Umbilical cord (tissue), 1 donor: ENCODE measurements at regions not wholly inside any gene's neighbourhood (a gene's known extent, or its start where the extent isn't known, plus 50 kb on each side); places are given as distances from the start of the nearest gene placed in this dataset.

ENCODE experiments used
- DNase-seq: peaks from one replicate; pipeline ENCODE4 v3.0.0-alpha.2; 2015; ENCODE audit warnings: low spot score

DNA sequence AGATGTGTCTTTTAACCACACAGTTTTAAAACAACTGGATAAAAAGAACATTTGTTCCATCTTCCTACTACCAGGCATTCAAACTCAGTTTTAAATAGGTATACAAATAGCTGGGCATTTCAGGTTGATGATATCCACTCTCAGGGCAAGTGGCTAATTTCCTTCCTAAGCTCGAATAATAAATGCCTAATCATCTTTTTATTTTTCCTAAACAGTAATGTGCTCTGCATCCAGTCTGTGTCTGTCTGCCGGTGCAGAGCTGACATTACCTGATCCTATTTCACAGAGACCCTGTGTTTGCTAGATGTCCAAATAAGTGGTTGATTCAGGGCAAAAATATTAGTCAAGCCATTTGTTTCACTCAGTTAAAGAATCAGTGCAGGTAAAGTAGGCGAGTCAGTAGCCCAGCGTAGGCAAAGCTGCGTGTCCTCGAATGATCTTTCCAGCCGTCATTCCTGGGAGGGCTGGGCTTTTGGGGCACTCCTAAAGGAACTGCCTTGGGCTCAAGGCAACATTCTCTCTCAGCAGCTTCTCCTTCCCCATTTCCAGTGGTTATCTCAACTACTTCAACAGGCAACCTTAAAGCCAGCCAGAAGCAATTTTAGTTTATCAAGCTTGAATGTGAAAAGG, 74.2 kb upstream of the BMP2 start:
- DNase-seq, result no peak

DNA sequence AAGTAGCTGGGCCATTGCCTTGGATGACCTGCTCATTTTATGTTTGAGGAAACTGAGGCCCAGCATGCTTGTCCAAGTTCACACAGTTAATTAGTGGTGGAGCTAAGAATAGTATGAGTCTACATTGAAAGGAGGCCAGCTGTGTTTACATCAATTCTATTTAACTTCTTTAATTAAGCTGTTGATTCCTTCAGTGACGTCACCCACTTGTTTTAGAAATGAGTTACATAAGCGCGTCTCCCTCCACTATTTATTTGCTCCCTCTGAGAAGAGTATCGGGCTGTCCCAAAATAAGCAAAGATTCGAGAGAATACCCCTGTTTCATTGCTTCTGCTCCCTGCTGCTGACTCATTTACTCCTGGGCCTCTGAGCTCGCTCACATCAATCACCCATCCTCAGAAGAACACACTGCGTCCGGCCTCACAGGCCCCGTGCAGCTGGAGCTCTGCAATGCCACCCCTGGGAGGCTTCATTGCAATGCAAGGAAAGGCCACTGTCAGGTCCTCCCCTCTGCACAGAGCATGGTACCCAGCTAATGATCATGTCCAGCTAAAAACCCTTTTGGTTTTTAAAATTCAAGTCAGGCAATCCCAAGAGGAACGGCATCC, 74.8 kb upstream of the BMP2 start:
- DNase-seq, result peak; percentile 40

DNA sequence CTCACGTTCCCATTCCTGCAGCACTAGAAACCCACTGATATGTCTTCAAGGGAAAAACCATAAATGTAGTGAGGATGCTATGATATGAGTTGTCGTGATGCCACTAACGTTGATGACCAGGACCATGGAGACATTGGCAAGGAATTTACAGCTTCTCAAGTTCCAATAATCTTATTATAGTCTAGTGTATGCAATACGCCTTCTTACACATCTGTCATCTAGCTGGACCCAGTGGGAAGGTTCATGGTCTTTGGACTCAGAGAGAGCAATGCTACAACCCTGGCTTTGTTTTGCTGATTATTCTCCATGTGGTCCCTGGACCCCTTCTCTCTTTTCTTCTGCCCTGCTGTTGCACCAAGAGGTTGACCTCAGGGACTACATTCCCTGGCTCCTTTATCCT, 76.0 kb upstream of the BMP2 start:
- DNase-seq, result no peak

DNA sequence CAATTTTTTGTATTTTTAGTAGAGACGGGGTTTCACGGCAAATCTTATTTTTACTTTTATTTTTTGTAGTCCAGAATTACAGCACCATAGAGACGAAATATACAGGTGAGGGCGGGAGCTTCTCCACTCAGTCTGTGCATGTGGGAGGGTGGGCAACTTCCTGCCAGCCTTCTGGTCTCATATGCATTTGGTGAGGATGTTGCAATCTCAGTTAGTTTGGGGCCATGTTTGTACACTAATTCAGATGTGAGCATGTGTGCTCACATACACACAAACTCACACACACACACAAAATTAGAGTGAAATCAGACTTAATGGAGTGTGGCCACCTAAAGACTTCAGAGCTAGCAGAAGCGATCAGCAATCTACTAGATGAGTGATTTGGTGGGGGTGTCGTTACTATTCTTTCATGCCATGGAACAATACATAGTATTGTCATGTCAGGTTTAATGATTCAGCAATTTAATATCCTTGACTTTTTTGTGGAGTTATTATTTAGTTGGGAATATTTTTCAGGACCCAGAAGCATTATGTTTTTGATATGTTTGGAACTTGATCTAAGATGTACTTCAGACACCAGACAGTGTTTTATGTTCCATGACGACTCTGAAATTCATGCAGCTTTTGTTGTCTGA, 78.0 kb upstream of the BMP2 start:
- DNase-seq, result no peak

DNA sequence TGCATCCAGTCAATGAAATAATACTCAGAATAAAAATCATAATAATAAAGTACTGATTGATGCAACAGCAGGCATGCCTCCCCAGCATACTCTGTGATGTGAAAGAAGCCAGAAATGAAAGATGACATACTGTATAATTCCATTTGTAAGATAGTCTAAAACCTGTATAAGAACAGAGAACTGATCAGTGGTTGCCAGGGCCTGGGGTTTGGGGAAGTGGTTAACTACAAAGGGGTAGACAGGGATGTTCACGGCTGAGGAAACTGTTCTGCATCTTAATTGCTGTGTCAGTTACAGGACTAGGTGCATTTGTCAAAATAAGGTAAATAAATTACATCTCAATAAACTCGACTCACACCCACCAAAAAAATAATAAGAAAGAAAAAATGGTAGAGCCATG, 81.3 kb upstream of the BMP2 start:
- DNase-seq, result no peak

DNA sequence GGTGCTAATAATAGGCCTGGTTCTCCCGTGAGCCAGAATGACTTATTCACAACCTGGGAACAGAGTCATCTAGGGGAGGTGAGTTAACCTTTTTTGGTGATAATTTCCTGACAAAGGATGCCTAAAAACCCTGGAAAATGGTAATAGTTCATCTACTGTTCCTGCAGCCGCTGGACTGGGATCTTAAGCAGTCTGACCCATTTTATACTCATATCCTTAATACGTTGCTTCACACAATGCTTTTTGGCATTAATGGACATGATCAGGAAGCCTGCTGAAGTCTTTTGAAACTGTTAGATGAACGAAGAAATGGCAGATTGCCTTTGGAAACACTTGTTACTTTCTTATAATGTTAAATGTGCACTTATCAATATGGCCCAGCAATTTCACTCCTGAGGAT, 81.9 kb upstream of the BMP2 start:
- no peak for DNase-seq

DNA sequence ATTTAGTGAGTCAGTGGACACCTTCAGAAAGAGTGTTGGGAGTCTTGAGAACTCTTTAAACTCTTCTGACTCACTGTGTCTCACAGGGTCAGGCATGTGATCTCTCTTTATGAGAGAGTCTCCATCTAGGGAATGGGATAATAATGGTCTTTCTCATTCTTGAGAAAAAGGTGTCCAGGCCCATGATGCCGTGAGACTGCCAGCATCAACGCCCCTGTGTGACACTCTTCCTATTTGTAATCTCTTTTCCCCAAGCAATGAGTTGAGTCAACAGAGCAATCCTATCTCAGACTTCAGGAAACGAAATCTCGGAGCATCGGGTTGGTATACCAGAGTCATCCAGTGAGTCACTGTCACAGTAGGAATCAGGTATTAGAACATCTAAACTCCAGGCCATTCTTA, 82.3 kb upstream of the BMP2 start:
- no peak for DNase-seq

DNA sequence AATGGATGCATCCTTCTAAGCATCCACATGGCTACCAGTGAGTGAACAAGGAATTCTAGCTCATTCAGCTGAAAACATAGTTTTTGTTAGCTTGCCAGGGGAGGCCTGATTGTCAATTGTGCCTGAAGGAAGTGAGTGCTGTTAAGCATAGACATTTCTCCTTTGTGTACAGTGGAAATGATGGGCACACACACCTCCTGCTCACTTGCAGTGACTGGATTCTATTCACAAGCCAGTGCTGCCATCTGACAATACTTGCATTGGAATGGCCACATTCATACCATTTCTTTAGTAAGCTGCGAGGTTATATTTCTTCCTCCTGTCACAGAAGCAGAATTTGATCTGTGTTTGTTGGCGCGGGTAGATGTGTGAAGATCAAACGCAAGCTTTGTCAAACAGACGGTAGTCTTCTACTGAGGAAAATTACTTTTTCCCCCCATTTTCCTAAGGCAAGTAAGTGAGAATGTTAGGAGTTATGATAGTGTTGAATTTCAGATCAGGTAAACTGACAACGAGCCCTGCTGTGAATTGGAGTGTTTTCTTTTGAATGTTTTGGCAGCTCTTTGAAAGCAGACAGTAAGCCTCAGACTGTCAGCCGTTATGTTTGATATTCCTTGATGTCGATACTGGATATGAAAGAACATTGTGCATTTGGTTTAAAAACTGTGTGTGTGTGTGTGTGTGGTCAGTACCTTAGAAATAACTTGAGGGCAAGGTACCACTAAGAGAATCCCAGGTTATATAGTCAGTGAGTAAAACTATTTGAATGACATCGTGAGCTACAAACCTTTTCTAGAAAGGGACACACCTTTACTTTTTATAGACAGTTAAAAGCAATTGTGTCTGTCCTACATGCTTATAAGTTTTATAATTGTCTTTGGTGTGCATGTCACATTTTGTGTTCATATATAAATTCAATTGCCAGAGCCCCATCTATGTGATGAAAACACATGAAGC, 84.2 kb upstream of the BMP2 start:
- DNase-seq, result no peak

DNA sequence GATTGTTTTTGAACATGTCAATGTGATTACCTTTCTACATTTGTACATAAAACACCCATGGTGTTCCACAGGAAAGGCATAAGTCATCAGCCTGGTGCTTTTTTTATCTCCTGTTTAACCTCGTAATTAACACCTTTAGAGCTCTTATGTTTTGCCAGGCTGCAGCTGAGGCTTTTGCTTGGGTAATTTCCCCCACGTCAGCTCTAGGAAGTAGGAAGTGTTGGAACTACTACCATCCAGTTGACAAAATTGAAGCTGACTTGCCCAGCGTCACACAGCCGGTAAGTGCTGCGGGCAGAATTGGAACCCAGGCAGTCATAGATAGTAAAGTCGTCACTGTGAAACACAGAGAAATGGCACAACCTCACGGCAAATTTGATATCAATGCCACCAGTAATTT, 86.6 kb upstream of the BMP2 start:
- DNase-seq, result no peak

DNA sequence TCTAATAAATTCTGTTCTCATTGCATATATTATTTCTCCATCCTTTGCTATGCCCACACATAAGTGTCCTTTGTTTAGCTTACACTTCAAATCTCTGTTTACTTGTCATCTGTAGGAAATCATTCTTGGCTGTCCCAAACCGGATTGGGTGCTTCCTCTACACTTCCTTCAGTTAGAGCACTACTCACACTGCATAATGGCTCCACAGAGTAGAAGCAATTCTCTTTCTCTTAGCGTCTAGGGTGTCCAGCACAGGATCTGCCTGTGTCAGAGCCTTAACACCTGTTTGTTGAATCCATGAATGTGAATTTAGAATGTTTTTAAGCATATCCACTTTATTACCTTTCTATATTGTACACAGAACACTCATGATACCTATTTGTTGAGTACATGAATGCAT, 87.0 kb upstream of the BMP2 start:
- DNase-seq, result no peak

DNA sequence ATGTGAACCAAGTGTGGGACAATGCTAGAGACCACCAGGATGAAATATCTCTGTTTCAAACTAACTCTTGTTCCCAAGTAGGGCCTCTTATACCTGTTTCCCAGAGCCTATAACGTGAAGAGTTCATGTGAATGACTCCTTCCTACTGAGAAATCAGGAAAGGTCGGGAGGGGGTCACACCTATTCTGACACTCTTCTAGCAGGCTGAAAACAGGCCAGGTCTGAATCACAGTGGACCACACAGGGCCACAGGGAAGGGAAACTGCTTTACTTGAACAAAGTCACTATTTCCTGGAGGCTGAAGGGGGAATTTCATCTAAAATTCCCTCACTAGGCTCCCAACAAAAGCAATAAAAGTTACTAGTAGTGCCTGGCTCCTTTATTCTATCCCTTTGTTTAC, 88.4 kb upstream of the BMP2 start:
- no peak for DNase-seq

DNA sequence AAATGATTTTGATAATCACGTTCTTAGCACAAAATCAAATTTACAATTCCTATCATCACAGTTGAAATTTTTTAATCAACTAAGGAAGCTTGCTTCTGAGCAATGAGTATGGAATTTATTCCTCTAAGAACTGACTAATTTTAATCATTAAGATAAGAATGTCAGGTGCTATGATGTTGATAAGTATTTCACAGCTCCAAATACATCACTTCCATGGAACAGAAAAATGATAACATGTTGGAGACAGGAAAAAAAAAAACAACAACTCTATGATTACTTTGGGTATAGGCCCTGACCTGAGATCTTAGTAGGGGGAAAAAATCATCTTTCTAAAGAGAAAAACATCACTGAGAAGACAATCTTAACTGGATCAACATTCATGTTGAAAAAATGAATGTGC, 89.4 kb upstream of the BMP2 start:
- DNase-seq, result no peak

DNA sequence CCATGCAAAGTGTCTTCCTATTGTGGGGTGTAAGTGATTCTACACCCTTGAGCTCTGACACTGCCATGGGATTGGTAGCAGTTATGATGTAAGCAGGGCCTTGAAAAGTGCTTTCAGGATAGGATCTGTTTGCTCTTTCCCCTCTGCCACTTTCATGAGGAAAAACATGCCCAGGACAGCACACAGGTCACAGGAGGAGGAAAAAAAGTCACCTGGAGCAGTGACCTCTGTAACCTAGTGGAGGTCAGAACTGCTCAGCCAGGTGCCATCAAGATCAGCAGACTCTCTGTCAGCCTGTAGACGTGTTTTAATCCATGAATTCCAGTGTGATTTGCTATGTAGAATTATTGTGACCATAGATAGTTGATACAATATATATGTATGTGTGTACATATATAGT, 92.7 kb upstream of the BMP2 start:
- DNase-seq, result no peak

DNA sequence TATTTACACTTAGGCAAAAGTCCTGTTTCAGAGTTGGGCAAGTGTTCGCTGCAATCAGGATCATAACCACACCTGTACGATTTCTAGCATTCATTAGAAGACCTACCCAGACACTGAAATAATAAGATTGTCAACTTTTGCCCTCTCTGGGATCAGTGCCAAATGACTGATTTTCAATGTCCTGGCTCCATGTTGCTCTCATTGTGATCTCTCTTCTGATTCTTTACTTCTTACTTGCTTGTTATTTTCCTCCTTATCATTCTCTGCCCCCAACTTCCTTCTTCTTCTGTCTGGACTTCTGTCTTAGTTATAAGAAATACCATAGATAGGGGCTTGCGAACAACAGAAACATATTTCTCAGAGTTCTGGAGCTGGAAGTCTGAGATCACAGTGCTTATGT, 94.4 kb upstream of the BMP2 start:
- DNase-seq, result no peak

DNA sequence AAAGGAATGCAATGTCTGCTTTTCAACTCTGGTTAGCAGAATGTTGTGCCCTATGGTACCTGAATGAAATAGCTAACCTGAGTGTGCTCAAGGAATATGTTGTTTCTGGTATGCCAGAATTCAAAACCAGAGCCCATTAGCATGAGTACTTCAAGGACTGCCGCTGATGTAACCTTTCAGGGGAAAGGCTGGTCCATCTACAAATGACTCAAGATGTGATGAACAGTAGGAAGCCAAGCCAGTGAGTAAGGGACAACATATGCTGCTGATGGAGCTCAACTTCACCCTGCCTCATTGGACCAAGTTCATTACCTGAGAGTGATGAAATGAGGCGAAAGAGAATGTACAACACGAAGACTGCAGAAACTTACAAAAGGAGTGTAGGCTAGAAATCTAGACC, 95.7 kb upstream of the BMP2 start:
- no peak for DNase-seq

DNA sequence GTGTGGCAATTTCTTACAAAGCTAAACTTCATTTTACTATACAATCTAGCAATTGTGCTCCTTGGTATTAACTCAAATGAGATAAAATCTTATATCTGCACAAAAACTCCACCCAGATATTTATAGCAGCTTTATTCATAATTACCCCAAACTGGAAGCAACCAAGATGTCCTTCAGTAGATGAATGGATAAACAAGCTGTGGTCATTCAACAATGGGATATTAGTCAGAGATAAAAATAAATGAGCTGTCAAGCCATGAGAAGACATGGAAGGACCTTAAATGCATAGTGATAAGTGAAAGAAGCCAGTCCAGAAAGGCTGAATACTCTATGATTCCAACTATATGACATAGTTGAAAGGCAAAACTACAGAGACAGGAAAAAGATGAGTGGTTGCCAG, 98.9 kb upstream of the BMP2 start:
- no peak for DNase-seq

DNA sequence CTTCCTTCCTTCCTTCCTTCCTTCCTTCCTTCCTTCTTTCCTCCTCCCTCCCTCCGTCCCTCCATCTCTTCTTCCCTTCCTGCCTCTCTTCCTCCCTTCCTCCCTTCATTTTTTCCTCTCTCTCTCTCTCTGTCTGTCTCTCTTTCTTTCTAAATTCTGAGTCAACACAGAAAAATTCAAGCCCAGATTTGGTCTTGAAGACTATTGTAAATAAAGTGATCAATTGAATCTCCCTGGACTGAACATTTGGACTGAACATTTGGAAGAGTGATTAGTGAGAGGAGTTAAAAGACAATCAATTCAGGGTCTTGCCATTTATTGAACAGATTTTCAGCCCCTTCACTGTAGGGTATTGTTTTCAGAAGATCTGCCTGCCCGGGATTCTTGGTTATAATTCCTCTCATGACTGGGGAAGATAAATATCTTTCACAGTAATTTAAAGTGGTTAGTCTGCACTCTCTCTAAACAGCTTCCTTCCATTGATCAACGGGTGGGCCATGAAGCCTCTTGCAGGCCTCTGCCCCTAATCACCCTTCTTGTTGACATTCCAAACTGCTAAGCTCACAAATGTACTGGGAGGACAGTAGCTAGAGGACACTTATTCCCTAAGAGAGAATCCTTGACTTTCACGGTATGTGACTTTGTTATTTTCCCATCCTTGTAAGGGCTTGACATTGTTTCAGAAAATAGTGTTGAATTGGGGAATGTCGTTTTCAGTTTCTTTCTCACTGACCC, 101.7 kb upstream of the BMP2 start:
- no peak for DNase-seq

DNA sequence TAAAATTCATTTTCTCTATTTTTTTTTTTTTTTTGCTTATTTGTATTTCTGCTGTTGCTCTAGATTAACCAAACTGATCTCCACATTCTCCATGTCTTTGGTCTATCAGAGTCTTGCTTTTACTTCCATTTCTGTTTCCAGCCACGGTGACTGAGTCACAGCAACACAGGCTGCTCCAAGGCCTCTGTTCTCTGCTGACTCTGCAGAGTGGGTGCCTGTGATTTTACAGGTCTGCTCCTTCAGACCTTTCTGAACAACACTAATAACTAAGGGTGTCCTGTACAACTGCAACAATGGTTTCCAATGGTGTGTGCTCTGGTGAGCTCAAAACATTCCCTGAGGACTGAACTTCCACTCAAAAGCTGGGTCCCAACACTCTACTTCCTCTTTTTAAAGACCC, 102.3 kb upstream of the BMP2 start:
- DNase-seq, result no peak

DNA sequence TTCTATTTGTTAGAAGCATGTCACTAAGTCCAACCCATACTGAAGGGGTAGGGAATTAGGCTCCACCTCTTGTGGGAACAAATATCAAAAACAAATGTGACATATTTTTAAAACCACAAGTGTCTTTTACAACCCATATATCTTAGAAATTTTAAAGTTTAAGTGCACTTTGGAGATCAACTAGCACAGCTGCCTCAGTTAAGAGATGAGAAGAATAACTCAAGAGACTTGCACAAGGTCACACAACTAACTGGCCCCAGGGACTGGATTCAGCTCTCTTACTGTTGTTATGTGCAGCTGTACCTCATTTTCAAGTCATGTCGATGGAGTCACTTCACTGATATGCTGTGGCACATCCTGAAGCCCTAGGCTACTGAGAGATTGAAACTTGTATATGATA, 102.9 kb upstream of the BMP2 start:
- no peak for DNase-seq

DNA sequence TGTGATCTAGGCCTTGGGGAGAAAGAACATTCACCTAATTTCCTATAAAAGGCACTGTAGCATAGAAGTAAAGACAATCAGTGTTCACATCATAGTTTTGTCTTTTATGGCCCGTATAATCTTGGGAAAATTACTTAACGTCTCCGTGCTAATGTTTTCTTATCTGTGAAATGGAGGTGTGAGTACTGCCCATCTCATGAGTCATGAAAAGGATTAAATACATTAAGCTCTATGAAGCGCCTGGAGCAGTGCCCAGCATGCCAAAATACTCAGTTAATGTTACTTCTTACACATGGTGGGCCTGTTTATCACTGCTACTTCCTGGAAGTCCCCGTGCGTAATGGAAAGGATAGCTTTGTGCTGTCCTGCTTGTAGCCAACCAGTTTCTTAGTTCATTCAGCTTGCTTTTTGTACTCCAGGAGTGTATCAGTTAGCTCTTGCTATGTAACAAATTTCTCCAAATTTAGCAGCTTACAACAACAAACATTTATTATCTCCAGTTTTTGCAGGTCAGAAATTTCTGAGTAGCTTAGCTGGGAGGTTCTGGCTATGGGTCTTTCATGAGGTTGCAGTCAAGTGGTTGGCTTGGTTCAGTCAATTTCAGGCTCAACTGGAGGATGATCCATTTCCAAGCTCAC, 103.6 kb upstream of the BMP2 start:
- no peak for DNase-seq

DNA sequence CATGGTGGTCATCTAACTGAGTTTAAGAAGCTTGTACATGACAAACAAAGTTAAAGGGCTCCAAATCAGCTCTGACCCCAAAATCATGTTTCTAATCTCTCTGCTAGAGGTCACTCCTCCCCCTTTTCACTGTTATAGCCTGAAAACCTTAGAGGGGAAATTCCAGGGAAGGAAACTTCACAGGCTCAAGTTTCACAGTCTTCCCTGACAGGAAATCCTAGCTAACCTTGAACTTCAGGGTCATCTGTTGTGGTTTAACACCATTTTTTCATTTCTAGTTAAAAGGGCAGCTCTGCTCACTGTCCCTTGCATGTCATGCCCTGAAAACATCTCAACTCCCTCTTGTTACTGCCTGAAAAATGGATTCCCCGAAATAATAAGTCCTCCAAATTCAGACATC, 104.4 kb upstream of the BMP2 start:
- no peak for DNase-seq
